ENCODE measurements at regions not wholly inside any gene's neighbourhood (a gene's known extent, or its start where the extent isn't known, plus 50 kb on each side); places are given as distances from the start of the nearest gene placed in this dataset.

GRCh38 chr14:97380539-97380941 lies 583.4 kb downstream of the VRK1 start:
- Histone ChIP-seq H3K27me3 (peaks cover 0 to 19% (median 0%) of the 10 kb centered on the region in 4 donors), H3K9me3 (no peaks in the 10 kb centered on the region), H3K27ac (replicated peaks in 1 of 4) (no peak overlapping the region), H3K4me3 (no peak overlapping the region), H3K36me3 (no peaks in the 10 kb centered on the region), H3K4me1 (no peaks in the 10 kb centered on the region)
- no peak for TF ChIP-seq POLR2A (IDR thresholded peaks at IDR 0.05; ENCODE audit: low read depth)
- TF ChIP-seq EP300 (IDR thresholded peaks at IDR 0.05): no peak
- no peak for TF ChIP-seq POLR2AphosphoS5 (IDR thresholded peaks at IDR 0.05)
- no peak for TF ChIP-seq CTCF (IDR thresholded peaks at IDR 0.05)
- intact Hi-C loops (cut with DNase I): no loop called here
- no peak for DNase-seq (ENCODE audit: extremely low spot score)
- 85% methylated on average over 4 of the region's 7 CpGs for WGBS

GRCh38 chr14:97381309-97381708 lies 584.1 kb downstream of the VRK1 start:
- no peak for DNase-seq (ENCODE audit: extremely low spot score)
- no peak for TF ChIP-seq EP300 (IDR thresholded peaks at IDR 0.05)
- no peaks in the 10 kb centered on the region for H3K4me1 ChIP-seq
- WGBS: 64% methylated on average over 1 of the region's 1 CpG
- no peak overlapping the region for H3K4me3 ChIP-seq
- H3K27ac ChIP-seq (replicated peaks in 1 of 4): no peak overlapping the region
- peaks cover 0 to 19% (median 0%) of the 10 kb centered on the region in 4 donors for H3K27me3 ChIP-seq
- no peaks in the 10 kb centered on the region for H3K9me3 ChIP-seq
- intact Hi-C loops (cut with DNase I): no loop called here
- no peaks in the 10 kb centered on the region for H3K36me3 ChIP-seq

- no peaks in the 10 kb centered on the region for H3K4me1 ChIP-seq
- WGBS: 52% methylated on average over 5 of the region's 5 CpGs
These were observed 585.5 kb downstream of the VRK1 start for GRCh38 chr14:97382616-97383226.

GRCh38 chr14:97385727-97386126 lies 588.5 kb downstream of the VRK1 start:
- no peak for DNase-seq (ENCODE audit: extremely low spot score)
- TF ChIP-seq POLR2A (IDR thresholded peaks at IDR 0.05; ENCODE audit: low read depth) (no peak), EP300 (IDR thresholded peaks at IDR 0.05) (no peak), CTCF (IDR thresholded peaks at IDR 0.05) (no peak), POLR2AphosphoS5 (IDR thresholded peaks at IDR 0.05) (no peak)
- intact Hi-C loops (cut with DNase I): no loop called here
- Histone ChIP-seq H3K9me3 (no peaks in the 10 kb centered on the region), H3K27me3 (no peaks in the 10 kb centered on the region), H3K27ac (replicated peaks in 1 of 4) (no peak overlapping the region), H3K36me3 (no peaks in the 10 kb centered on the region), H3K4me1 (no peaks in the 10 kb centered on the region), H3K4me3 (no peak overlapping the region)
- WGBS: 88% methylated on average over 3 of the region's 3 CpGs

More at GRCh38 chr14:97382616-97383226, 585.5 kb downstream of the VRK1 start:
- no peaks in the 10 kb centered on the region for H3K9me3 ChIP-seq
- H3K27me3 ChIP-seq: peaks cover 0 to 11% (median 0%) of the 10 kb centered on the region in 4 donors
- TF ChIP-seq EP300 (IDR thresholded peaks at IDR 0.05) (no peak), CTCF (IDR thresholded peaks at IDR 0.05) (no peak), POLR2AphosphoS5 (IDR thresholded peaks at IDR 0.05) (no peak), POLR2A (IDR thresholded peaks at IDR 0.05; ENCODE audit: low read depth) (no peak)
- H3K4me3 ChIP-seq: no peak overlapping the region
- no peak for DNase-seq (ENCODE audit: extremely low spot score)
- no peaks in the 10 kb centered on the region for H3K36me3 ChIP-seq
- no peak overlapping the region for H3K27ac ChIP-seq (replicated peaks in 1 of 4)
- intact Hi-C loops (cut with DNase I): no loop called here

- Histone ChIP-seq H3K4me3 (no peak overlapping the region), H3K4me1 (no peaks in the 10 kb centered on the region), H3K9me3 (no peaks in the 10 kb centered on the region), H3K27me3 (peaks cover 0 to 7% (median 0%) of the 10 kb centered on the region in 4 donors), H3K36me3 (no peaks in the 10 kb centered on the region), H3K27ac (replicated peaks in 1 of 4) (no peak overlapping the region)
- WGBS: 52% methylated on average over 9 of the region's 9 CpGs
- no peak for DNase-seq (ENCODE audit: extremely low spot score)
- intact Hi-C loops (cut with DNase I): no loop called here
- no peak for TF ChIP-seq CTCF (IDR thresholded peaks at IDR 0.05)
- no peak for TF ChIP-seq POLR2A (IDR thresholded peaks at IDR 0.05; ENCODE audit: low read depth)
- TF ChIP-seq POLR2AphosphoS5 (IDR thresholded peaks at IDR 0.05): no peak
- no peak for TF ChIP-seq EP300 (IDR thresholded peaks at IDR 0.05)
These were observed 590.2 kb downstream of the VRK1 start for GRCh38 chr14:97387252-97387874.
